ENCODE measurements at regions not wholly inside any gene's neighbourhood (a gene's known extent, or its start where the extent isn't known, plus 50 kb on each side); places are given as distances from the start of the nearest gene placed in this dataset.

GRCh38 chr18:78327643-78328042 is 652.0 kb upstream of the SALL3 start:
- TF ChIP-seq ARNT (IDR thresholded peaks at IDR 0.05) (no peak), L3MBTL2 (conservative IDR thresholded peaks at IDR 0.05) (no peak), BHLHE40 (IDR thresholded peaks at IDR 0.05; ENCODE audit: borderline replicate concordance) (no peak), SP1 (IDR thresholded peaks at IDR 0.05) (no peak)
